Thyroid gland (tissue), 4 donors: ENCODE measurements at regions not wholly inside any gene's neighbourhood (a gene's known extent, or its start where the extent isn't known, plus 50 kb on each side); places are given as distances from the start of the nearest gene placed in this dataset.

Experiments
- CTCF ChIP-seq, 6 experiments: fragments of 200-600 bp in 3 of 6; fragments of 450-650 bp in 3 of 6; sonication (generic) in 3 of 6; IDR thresholded peaks; one replicate each; pipeline ENCODE4 v1.5.1; 2016 to 2019; ENCODE audit warnings: antibody characterized with exemption in 6 of 6, mild to moderate bottlenecking in 2 of 6, inconsistent platforms in 1 of 6, moderate library complexity in 1 of 6
- POLR2A ChIP-seq, 2 donors: fragments of 450-650 bp; IDR thresholded peaks; one replicate each; pipeline ENCODE4 v1.6.1; 2017; ENCODE audit warnings: antibody characterized with exemption in 2 of 2, mild to moderate bottlenecking in 2 of 2, moderate library complexity in 1 of 2

GRCh38 chr12:124664395-124665111 lies 97.1 kb upstream of the NCOR2 start:
- no peak for TF ChIP-seq CTCF (IDR thresholded peaks at IDR 0.05)
- no peak for TF ChIP-seq POLR2A (IDR thresholded peaks at IDR 0.05)
